ENCODE measurements at regions not wholly inside any gene's neighbourhood (a gene's known extent, or its start where the extent isn't known, plus 50 kb on each side); places are given as distances from the start of the nearest gene placed in this dataset.

DNA sequence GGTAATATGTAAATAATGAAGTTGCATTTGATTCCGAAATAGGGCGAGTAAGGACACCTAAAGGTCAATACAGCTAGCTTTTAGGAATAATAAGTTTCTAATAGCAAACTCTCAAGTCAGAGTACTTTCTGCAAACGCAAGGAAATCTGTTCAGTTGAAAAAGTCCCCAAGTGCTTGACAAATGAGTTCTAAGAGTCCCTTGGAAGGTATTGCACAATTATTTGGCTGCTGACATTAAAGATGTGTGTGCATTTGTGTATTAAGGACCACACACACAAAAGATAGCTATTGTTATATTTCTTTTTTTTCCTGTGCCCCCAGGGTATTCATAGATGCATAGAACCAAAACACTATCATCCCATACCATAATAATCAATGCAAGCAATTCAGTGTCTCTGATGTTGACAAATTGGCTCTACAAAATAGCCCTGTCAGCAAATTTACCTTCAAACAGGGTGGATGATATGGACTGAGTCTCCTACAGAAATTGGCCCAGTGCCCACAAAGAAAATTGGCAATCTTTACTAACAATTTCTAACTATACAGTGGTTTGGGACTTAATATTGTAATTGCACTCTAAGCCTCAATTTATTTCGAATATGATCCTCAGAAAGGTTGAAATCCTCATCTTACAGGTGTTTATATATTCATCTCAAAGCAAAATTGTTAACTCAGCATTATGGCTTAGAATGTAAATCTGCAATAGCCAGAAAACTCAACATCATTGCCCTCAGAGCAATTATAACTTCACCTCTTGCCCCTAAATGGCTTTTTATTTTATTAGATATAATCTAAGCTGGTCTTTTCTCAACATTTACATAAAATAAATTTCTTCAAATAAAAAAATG is 827.2 kb downstream of the MAT2B start:
- Histone ChIP-seq H3K27me3 (no peaks in the 10 kb centered on the region), H3K4me3 (ENCODE audit: low read depth, low read length) (no peak overlapping the region), H3K9me3 (no peaks in the 10 kb centered on the region), H3K4me1 (peaks cover 4% of the 10 kb centered on the region; the same call in 1 of the 2 replicates), H3K36me3 (no peaks in the 10 kb centered on the region)
- DNase-seq, result no peak
- TF ChIP-seq, protein P1, sequence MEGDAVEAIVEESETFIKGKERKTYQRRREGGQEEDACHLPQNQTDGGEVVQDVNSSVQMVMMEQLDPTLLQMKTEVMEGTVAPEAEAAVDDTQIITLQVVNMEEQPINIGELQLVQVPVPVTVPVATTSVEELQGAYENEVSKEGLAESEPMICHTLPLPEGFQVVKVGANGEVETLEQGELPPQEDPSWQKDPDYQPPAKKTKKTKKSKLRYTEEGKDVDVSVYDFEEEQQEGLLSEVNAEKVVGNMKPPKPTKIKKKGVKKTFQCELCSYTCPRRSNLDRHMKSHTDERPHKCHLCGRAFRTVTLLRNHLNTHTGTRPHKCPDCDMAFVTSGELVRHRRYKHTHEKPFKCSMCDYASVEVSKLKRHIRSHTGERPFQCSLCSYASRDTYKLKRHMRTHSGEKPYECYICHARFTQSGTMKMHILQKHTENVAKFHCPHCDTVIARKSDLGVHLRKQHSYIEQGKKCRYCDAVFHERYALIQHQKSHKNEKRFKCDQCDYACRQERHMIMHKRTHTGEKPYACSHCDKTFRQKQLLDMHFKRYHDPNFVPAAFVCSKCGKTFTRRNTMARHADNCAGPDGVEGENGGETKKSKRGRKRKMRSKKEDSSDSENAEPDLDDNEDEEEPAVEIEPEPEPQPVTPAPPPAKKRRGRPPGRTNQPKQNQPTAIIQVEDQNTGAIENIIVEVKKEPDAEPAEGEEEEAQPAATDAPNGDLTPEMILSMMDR (IDR thresholded peaks at IDR 0.05; ENCODE audit: low read depth, low read length), result no peak

DNA sequence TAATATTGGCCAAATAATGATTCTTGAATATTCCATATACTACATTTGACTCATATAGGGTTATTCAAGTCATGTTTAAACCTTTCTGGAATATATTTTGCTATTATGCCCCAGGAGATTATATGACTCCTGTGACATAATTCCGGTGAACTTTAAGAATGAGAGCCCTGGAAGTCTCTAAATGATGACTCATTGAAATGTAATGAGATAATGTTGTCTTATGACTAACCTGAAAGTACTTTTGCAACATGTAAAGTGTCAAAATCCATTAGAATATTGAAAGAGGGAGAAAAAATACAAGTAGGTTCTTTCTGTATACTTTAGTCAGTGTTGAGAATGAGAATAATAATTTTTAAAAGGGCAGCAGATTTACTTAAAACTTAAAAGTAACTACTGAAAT is 830.4 kb downstream of the MAT2B start:
- DNase-seq, result no peak
- Histone ChIP-seq H3K4me1 (peaks cover 4% of the 10 kb centered on the region; the same call in 1 of the 2 replicates), H3K9me3 (no peaks in the 10 kb centered on the region), H3K4me3 (ENCODE audit: low read depth, low read length) (no peak overlapping the region), H3K36me3 (no peaks in the 10 kb centered on the region), H3K27me3 (no peaks in the 10 kb centered on the region)
- TF ChIP-seq, protein P1 (IDR thresholded peaks at IDR 0.05; ENCODE audit: low read depth, low read length), result no peak

DNA sequence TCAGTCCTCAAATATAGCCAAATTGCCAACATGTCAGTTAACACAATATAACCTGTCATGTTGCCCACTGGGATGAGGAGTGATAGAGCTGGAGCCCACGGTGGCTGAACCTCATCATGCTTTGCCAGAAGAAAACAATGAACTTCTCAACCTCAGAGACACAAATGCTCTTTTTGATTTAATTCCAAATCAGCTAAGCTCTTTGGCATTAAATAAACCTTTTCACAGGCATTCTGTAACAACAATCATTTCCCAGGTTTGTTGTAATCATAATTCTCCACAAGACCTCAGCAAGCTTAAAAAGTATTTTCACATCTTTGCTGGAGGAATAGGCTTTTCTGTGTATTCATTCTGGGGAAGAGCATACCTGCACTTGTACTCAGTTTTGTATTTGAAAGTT is 830.9 kb downstream of the MAT2B start:
- no peak for DNase-seq
- Histone ChIP-seq H3K9me3 (no peaks in the 10 kb centered on the region), H3K36me3 (no peaks in the 10 kb centered on the region), H3K4me3 (ENCODE audit: low read depth, low read length) (no peak overlapping the region), H3K27me3 (no peaks in the 10 kb centered on the region), H3K4me1 (peaks cover 4% of the 10 kb centered on the region; the same call in 1 of the 2 replicates)
- TF ChIP-seq, protein P1 (IDR thresholded peaks at IDR 0.05; ENCODE audit: low read depth, low read length), result no peak

DNA sequence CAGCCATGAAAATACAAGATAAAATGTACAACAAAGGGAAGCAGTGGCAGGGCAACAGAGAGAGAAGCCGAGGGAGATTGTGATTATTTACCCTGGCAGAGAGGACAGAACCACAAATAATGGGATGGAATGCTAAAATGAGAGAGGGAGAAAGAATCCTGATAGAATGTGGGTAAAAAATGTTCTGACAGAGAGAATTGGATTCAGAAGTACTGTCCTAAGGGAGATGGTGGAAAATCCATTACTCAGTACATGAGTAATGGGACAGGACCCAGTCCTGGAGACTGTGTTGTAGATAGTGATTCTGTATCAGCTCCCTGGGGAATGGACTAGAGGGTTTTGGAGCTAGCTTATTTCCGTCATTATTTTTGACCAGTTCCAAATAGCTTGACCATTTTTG is 831.5 kb downstream of the MAT2B start:
- no peaks in the 10 kb centered on the region for H3K36me3 ChIP-seq
- no peaks in the 10 kb centered on the region for H3K27me3 ChIP-seq
- TF ChIP-seq, protein P1 (IDR thresholded peaks at IDR 0.05; ENCODE audit: low read depth, low read length), result no peak
- no peak overlapping the region for H3K4me3 ChIP-seq (ENCODE audit: low read depth, low read length)
- peaks cover 4% of the 10 kb centered on the region; the same call in 1 of the 2 replicates for H3K4me1 ChIP-seq
- DNase-seq, result no peak
- no peaks in the 10 kb centered on the region for H3K9me3 ChIP-seq

DNA sequence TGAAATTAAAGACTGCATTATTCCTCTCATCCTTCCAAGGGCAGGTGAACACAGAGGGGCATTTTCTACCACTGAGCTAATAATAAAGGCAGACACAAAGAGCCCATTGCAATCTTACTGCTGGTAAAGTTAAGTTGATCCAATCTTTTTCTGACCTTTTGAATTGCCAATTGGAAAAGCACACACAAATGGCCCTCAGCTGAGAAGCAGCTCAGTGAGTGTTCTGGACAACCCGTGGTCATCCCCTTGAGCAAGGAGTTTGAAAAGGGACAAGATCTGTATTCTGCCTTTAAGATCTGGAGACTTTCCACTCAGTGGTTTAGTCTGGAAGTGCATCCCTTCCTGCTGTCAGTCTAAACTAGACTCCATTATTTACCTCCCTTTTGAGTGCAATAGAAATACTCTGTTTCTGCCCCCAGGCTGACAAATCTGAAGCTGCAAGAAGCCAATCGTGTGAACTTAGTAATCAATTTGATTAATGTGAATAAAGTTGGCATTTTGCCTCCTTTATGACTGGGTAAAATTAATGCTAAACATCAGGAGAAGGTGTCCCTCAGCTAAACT is 835.7 kb downstream of the MAT2B start:
- TF ChIP-seq, protein P1 (IDR thresholded peaks at IDR 0.05; ENCODE audit: low read depth, low read length), result peak; percentile 16; the same call in 1 of the 2 replicates
- no peak for DNase-seq

More for the DNA sequence above, 835.7 kb downstream of the MAT2B start:
- no peaks in the 10 kb centered on the region for H3K27me3 ChIP-seq
- no peaks in the 10 kb centered on the region for H3K9me3 ChIP-seq
- no peak overlapping the region for H3K4me3 ChIP-seq (ENCODE audit: low read depth, low read length)
- H3K4me1 ChIP-seq, result peaks cover 7% of the 10 kb centered on the region
- no peaks in the 10 kb centered on the region for H3K36me3 ChIP-seq

Measured in BE2C (cell line).